SU-DHL-6 (cell line): ENCODE measurements at regions not wholly inside any gene's neighbourhood (a gene's known extent, or its start where the extent isn't known, plus 50 kb on each side); places are given as distances from the start of the nearest gene placed in this dataset.

Experiments used
- H2AFZ ChIP-seq: fragments of 200-600 bp; sonication (generic); 2 replicates; pipeline ENCODE4 v1.6.1; 2014; ENCODE audit warnings: low read depth, mild to moderate bottlenecking, moderate library complexity, mixed read lengths, antibody characterized with exemption, low read length; ENCODE audit not compliant: severe bottlenecking
- H3F3A ChIP-seq: fragments of 200-600 bp; shearing (Covaris generic); 2 replicates; pipeline ENCODE4 v1.6.0; 2016; ENCODE audit warnings: antibody characterized with exemption, mild to moderate bottlenecking; ENCODE audit not compliant: insufficient read depth
- H3K27ac ChIP-seq: fragments of 200-600 bp; sonication (generic); 2 replicates; pipeline ENCODE4 v1.5.1; 2016; ENCODE audit warnings: low read depth, mild to moderate bottlenecking, low read length, moderate library complexity, mixed read lengths
- H3K27me3 ChIP-seq: fragments of 200-600 bp; sonication (generic), shearing (Covaris generic); 2 replicates; pipeline ENCODE4 v1.6.0; 2014; ENCODE audit warnings: mild to moderate bottlenecking, low read length
- H3K36me3 ChIP-seq: fragments of 200-600 bp; sonication (generic); 2 replicates; pipeline ENCODE4 v1.6.1; 2014; ENCODE audit warnings: mild to moderate bottlenecking, low read length, mixed read lengths
- H3K4me2 ChIP-seq: fragments of 300-600, 200-600 bp; shearing (Covaris generic), sonication (generic); 2 replicates; pipeline ENCODE4 v1.6.0; 2014; ENCODE audit warnings: low read length, low read depth, mild to moderate bottlenecking; ENCODE audit not compliant: poor library complexity, severe bottlenecking
- H3K4me3 ChIP-seq: fragments of 200-600 bp; sonication (generic); 2 replicates; pipeline ENCODE4 v1.5.1; 2014; ENCODE audit warnings: antibody characterized with exemption, low read length, mild to moderate bottlenecking, mixed read lengths; ENCODE audit not compliant: insufficient read depth, poor library complexity, severe bottlenecking
- H3K79me2 ChIP-seq: fragments of 200-600 bp; sonication (generic); 2 replicates; pipeline ENCODE4 v1.6.1; 2014; ENCODE audit warnings: mild to moderate bottlenecking, low read length, moderate library complexity; ENCODE audit not compliant: insufficient read depth
- H3K9ac ChIP-seq: fragments of 200-600 bp; sonication (generic); 2 replicates; pipeline ENCODE4 v1.7.0; 2014; ENCODE audit warnings: mild to moderate bottlenecking, low read length
- H3K9me2 ChIP-seq: fragments of 200-600 bp; sonication (generic); replicated peaks from 2 replicates; pipeline ENCODE4 v1.6.1; 2014; ENCODE audit warnings: low read length; ENCODE audit not compliant: insufficient read depth
- H3K9me3 ChIP-seq: fragments of 200-600 bp; sonication (generic); 2 replicates; pipeline ENCODE4 v1.6.1; 2014; ENCODE audit warnings: low read length, mixed read lengths; ENCODE audit not compliant: insufficient read depth
- H4K20me1 ChIP-seq: fragments of 200-600 bp; sonication (generic); 2 replicates; pipeline ENCODE4 v1.6.1; 2014; ENCODE audit warnings: low read depth, mild to moderate bottlenecking, antibody characterized with exemption, low read length, moderate library complexity, mixed read lengths
- CTCF ChIP-seq: fragments of 200-600 bp; sonication (generic); IDR thresholded peaks from one replicate; pipeline ENCODE4 v1.5.1; 2017; ENCODE audit warnings: antibody characterized with exemption, mild to moderate bottlenecking, low read length, moderate library complexity; ENCODE audit not compliant: insufficient read depth, poor library complexity, severe bottlenecking
- EZH2phosphoT487 ChIP-seq: fragments of 200-600 bp; sonication (generic), shearing (Covaris generic); conservative IDR thresholded peaks from 2 replicates; pipeline ENCODE4 v1.6.1; 2018; ENCODE audit warnings: mild to moderate bottlenecking, antibody characterized with exemption, low read length, moderate library complexity, mixed read lengths

GRCh38 chr10:111348076-111348475 lies 271.2 kb downstream of the ADRA2A start:
- Histone ChIP-seq H4K20me1 (no peaks in the 10 kb centered on the region), H3K79me2 (no peaks in the 10 kb centered on the region), H3K4me2 (no peak overlapping the region), H3K36me3 (no peaks in the 10 kb centered on the region), H3K27ac (no peak overlapping the region), H2AFZ (no peak overlapping the region), H3K9ac (no peak overlapping the region), H3K4me3 (no peak overlapping the region), H3F3A (no peaks in the 10 kb centered on the region), H3K9me2 (no peaks in the 10 kb centered on the region), H3K27me3 (no peaks in the 10 kb centered on the region), H3K9me3 (no peaks in the 10 kb centered on the region)
- TF ChIP-seq CTCF (no peak), EZH2phosphoT487 (no peak)

- Histone ChIP-seq H2AFZ (no peak overlapping the region), H3K9me2 (no peaks in the 10 kb centered on the region), H3K4me3 (no peak overlapping the region), H3K4me2 (no peak overlapping the region), H3F3A (no peaks in the 10 kb centered on the region), H3K79me2 (no peaks in the 10 kb centered on the region), H4K20me1 (no peaks in the 10 kb centered on the region), H3K9ac (no peak overlapping the region), H3K27me3 (no peaks in the 10 kb centered on the region), H3K9me3 (no peaks in the 10 kb centered on the region), H3K36me3 (no peaks in the 10 kb centered on the region), H3K27ac (no peak overlapping the region)
- no peak for TF ChIP-seq EZH2phosphoT487
- no peak for TF ChIP-seq CTCF
These were observed 278.0 kb downstream of the ADRA2A start for GRCh38 chr10:111354859-111355258.

- H3K79me2 ChIP-seq: no peaks in the 10 kb centered on the region
These were observed 279.7 kb downstream of the ADRA2A start for GRCh38 chr10:111356571-111356970.

More at GRCh38 chr10:111356571-111356970, 279.7 kb downstream of the ADRA2A start:
- Histone ChIP-seq H3K36me3 (no peaks in the 10 kb centered on the region), H3K9ac (no peak overlapping the region), H4K20me1 (no peaks in the 10 kb centered on the region), H3K27ac (no peak overlapping the region), H3K9me3 (no peaks in the 10 kb centered on the region), H3K9me2 (no peaks in the 10 kb centered on the region), H2AFZ (no peak overlapping the region), H3K4me2 (no peak overlapping the region), H3K4me3 (no peak overlapping the region), H3K27me3 (no peaks in the 10 kb centered on the region), H3F3A (no peaks in the 10 kb centered on the region)
- TF ChIP-seq EZH2phosphoT487 (no peak), CTCF (no peak)
